Ovary (tissue), 7 donors: ENCODE measurements at regions not wholly inside any gene's neighbourhood (a gene's known extent, or its start where the extent isn't known, plus 50 kb on each side); places are given as distances from the start of the nearest gene placed in this dataset.
"Not testable (repeated sequence)": the region's sequence is repeated elsewhere in the genome, so short reads cannot be mapped to it uniquely, and the experiment has no call there.

Experiments
- DNase-seq, 5 donors: peaks; one replicate each; pipeline ENCODE4 v3.0.0-alpha.2; 2019 to 2020
- H3K27ac ChIP-seq, 2 donors: fragments of 200-600 bp; one replicate each; pipeline versions ENCODE4 v1.5.1 to v1.8.0; 2019 to 2022
- H3K27me3 ChIP-seq: fragments of 200-600 bp; one replicate; pipeline ENCODE4 v1.8.0; 2022
- H3K36me3 ChIP-seq: fragments of 200-600 bp; sonication (generic); one replicate; pipeline ENCODE4 v1.5.1; 2019
- H3K4me1 ChIP-seq: one replicate; pipeline ENCODE4 v1.8.1; 2013; ENCODE audit warnings: mild to moderate bottlenecking, moderate library complexity; ENCODE audit not compliant: insufficient read depth
- H3K4me3 ChIP-seq: fragments of 200-600 bp; sonication (generic); one replicate; pipeline ENCODE4 v1.5.1; 2017
- H3K9me3 ChIP-seq, 2 donors: fragments of 200-600 bp in 1 of 2; sonication (generic) in 1 of 2; one replicate each; pipeline versions ENCODE4 v1.5.1 to v1.8.1; 2013 to 2019; ENCODE audit warnings: mild to moderate bottlenecking in 1 of 2, moderate library complexity in 1 of 2
- EP300 ChIP-seq: sonication (generic); formaldehyde crosslinking; IDR thresholded peaks from one replicate; pipeline ENCODE4 v1.6.1; 2017; ENCODE audit warnings: antibody characterized with exemption
- POLR2A ChIP-seq: fragments of 450-650 bp; IDR thresholded peaks from one replicate; pipeline ENCODE4 v1.6.1; 2017; ENCODE audit warnings: antibody characterized with exemption, mild to moderate bottlenecking, moderate library complexity
- WGBS, 3 donors: extraction: QIAGEN DNeasy Blood & Tissue Kit in 1 of 3; methylation state at CpG; one replicate each; pipeline versions ENCODE4 v1.1.5 to v1.1.7; 2013 to 2017; 5-methylcytosine and 5-hydroxymethylcytosine counted together
- intact Hi-C, 4 donors: fragments of 100-400 bp; cut with DNase I; formaldehyde crosslinking; loops; one replicate each; pipeline versions ENCODE4 v1.11.0 to v1.15.1; 2022 to 2023
- TF ChIP-seq, protein P1 (sequence below), 3 donors: fragments of 450-650 bp in 2 of 3; fragments of 200-600 bp in 1 of 3; IDR thresholded peaks; one replicate each; pipeline versions ENCODE4 v1.5.1 to v1.8.0; 2016 to 2022; ENCODE audit warnings: antibody characterized with exemption in 3 of 3, mild to moderate bottlenecking in 1 of 3
- donor health status: DM: no; HTN: no; CAD: no; lungs with moderate emphysema.
- donor health status: DM: no; HTN: no; CAD: no.
- donor health status: Bipolar disorder and iron deficiency.
- donor health status: DM: no; HTN: no; CAD: no.
- donor health status: DM: yes; HTN: yes; CAD: no.

DNA sequence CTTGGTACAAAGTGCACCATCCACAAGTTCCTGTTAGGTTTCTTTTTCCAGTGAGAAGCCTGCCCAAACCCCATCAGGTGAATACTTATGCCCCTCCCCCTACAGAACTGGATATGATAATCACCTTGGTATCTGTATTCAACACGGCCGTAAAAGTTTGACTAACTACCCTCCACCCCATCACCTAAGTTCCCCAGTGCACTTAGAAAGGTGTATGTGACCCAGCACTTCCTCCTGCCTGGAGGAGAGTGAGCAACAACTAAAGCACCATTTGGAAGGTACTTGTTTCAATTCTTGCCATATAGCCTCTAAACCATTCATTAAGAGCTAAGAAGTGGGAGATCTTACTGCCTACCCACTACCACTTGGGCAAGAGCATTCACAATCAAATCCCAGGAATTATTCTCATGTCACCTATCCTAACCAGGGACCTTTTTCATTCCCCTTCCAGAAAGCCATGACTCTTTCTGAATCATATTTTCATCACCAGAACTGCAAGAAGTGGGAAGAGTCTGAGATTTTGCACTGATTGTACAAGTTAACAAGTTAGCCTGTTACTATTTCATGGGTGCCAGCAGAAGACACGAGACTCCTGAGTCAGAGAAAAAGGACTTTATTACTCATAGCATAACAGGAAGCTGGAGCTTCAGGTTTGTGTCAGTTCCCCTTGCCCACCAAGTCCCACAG lies 53.5 kb upstream of the NDUFV2 start:
- 77 to 86% (median 81%) methylated on average over 3 of the region's 3 CpGs for WGBS, 3 donors
- Histone ChIP-seq H3K36me3 (no peaks in the 10 kb centered on the region), H3K4me3 (no peak overlapping the region), H3K9me3 (no peaks in the 10 kb centered on the region), H3K27ac (no peak overlapping the region), H3K4me1 (no peaks in the 10 kb centered on the region), H3K27me3 (no peaks in the 10 kb centered on the region)
- TF ChIP-seq EP300 (no peak), POLR2A (no peak)
- TF ChIP-seq, protein P1, sequence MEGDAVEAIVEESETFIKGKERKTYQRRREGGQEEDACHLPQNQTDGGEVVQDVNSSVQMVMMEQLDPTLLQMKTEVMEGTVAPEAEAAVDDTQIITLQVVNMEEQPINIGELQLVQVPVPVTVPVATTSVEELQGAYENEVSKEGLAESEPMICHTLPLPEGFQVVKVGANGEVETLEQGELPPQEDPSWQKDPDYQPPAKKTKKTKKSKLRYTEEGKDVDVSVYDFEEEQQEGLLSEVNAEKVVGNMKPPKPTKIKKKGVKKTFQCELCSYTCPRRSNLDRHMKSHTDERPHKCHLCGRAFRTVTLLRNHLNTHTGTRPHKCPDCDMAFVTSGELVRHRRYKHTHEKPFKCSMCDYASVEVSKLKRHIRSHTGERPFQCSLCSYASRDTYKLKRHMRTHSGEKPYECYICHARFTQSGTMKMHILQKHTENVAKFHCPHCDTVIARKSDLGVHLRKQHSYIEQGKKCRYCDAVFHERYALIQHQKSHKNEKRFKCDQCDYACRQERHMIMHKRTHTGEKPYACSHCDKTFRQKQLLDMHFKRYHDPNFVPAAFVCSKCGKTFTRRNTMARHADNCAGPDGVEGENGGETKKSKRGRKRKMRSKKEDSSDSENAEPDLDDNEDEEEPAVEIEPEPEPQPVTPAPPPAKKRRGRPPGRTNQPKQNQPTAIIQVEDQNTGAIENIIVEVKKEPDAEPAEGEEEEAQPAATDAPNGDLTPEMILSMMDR (IDR thresholded peaks at IDR 0.05) = no peak
- no peak for DNase-seq
- intact Hi-C loops = no loop called here

DNA sequence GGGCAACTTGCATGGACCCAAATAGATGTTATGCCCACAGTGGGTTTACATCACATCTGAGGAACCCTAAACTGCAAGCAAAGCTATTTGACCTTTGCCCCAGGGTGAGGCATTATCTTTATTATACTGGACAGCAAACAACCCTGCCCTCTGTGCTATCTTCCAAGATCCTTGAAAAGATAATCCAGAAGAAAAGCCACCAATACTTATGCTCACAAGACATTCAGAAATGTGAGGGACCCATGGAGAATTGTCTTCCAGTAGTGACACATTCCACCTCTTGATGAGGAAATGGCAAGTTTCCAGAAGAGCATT lies 53.0 kb upstream of the NDUFV2 start:
- no peaks in the 10 kb centered on the region for H3K4me1 ChIP-seq
- no peaks in the 10 kb centered on the region for H3K9me3 ChIP-seq
- no peak for DNase-seq
- no peaks in the 10 kb centered on the region for H3K36me3 ChIP-seq
- no peaks in the 10 kb centered on the region for H3K27me3 ChIP-seq
- TF ChIP-seq EP300 (no peak), POLR2A (no peak)
- TF ChIP-seq, protein P1 (IDR thresholded peaks at IDR 0.05) = no peak
- intact Hi-C loops = no loop called here
- no peak overlapping the region for H3K4me3 ChIP-seq
- H3K27ac ChIP-seq = no peak overlapping the region

GRCh38 chr18:9050628-9051284 lies 51.7 kb upstream of the NDUFV2 start:
- H3K9me3 ChIP-seq, H3K36me3 ChIP-seq, H3K27me3 ChIP-seq, H3K4me1 ChIP-seq, DNase-seq, H3K27ac ChIP-seq, H3K4me3 ChIP-seq, intact Hi-C loops: not testable (repeated sequence)
- WGBS, 3 donors = 88 to 96% (median 94%) methylated on average over 1 of the region's 1 CpG
